GM23248 (cell line): ENCODE measurements at regions not wholly inside any gene's neighbourhood (a gene's known extent, or its start where the extent isn't known, plus 50 kb on each side); places are given as distances from the start of the nearest gene placed in this dataset.

Experiments used
- DNase-seq: peaks from one replicate; pipeline ENCODE4 v3.0.0-alpha.2; 2015
- H2AFZ ChIP-seq: fragments of 200-600 bp; sonication (generic); 2 replicates; pipeline ENCODE4 v1.6.1; 2016; ENCODE audit warnings: antibody characterized with exemption
- H3F3A ChIP-seq: fragments of 200-600 bp; sonication (generic); 2 replicates; pipeline ENCODE4 v1.6.1; 2016; ENCODE audit warnings: mild to moderate bottlenecking, antibody characterized with exemption, mixed run types; ENCODE audit not compliant: insufficient read depth
- H3K27ac ChIP-seq: fragments of 200-600 bp; sonication (generic); 2 replicates; pipeline ENCODE4 v1.5.1; 2016; ENCODE audit warnings: mild to moderate bottlenecking
- H3K27me3 ChIP-seq: fragments of 200-600 bp; sonication (generic); replicated peaks from 2 replicates; pipeline ENCODE4 v1.6.1; 2016; ENCODE audit warnings: mild to moderate bottlenecking; ENCODE audit not compliant: insufficient read depth
- H3K36me3 ChIP-seq: fragments of 200-600 bp; sonication (generic); 2 replicates; pipeline ENCODE4 v1.6.1; 2016; ENCODE audit warnings: low read depth, mild to moderate bottlenecking
- H3K4me1 ChIP-seq: fragments of 200-600 bp; sonication (generic); 2 replicates; pipeline ENCODE4 v1.6.1; 2016; ENCODE audit warnings: mild to moderate bottlenecking; ENCODE audit not compliant: insufficient read depth
- H3K4me2 ChIP-seq: fragments of 200-600 bp; sonication (generic); one replicate; pipeline ENCODE4 v1.6.1; 2016; ENCODE audit warnings: mild to moderate bottlenecking; ENCODE audit not compliant: unreplicated experiment
- H3K4me3 ChIP-seq: fragments of 200-600 bp; sonication (generic); 2 replicates; pipeline ENCODE4 v1.5.1; 2016; ENCODE audit warnings: mild to moderate bottlenecking
- H3K79me2 ChIP-seq: fragments of 200-600 bp; sonication (generic); 2 replicates; pipeline ENCODE4 v1.6.1; 2016; ENCODE audit warnings: mild to moderate bottlenecking; ENCODE audit not compliant: insufficient read depth
- H3K9ac ChIP-seq: fragments of 200-600 bp; sonication (generic); 2 replicates; pipeline ENCODE4 v1.6.1; 2016; ENCODE audit warnings: mild to moderate bottlenecking
- H3K9me2 ChIP-seq: fragments of 200-600 bp; sonication (generic); 2 replicates; pipeline ENCODE4 v1.6.1; 2016; ENCODE audit warnings: mixed run types, mild to moderate bottlenecking, moderate library complexity; ENCODE audit not compliant: insufficient read depth
- H3K9me3 ChIP-seq: fragments of 200-600 bp; sonication (generic); one replicate; pipeline ENCODE4 v1.6.1; 2017; ENCODE audit warnings: low read depth
- H4K20me1 ChIP-seq: fragments of 200-600 bp; sonication (generic); 2 replicates; pipeline ENCODE4 v1.6.0; 2016; ENCODE audit not compliant: insufficient read depth
- EZH2 ChIP-seq: fragments of 200-600 bp; sonication (generic); IDR thresholded peaks from 2 replicates; pipeline ENCODE4 v1.6.1; 2018; ENCODE audit warnings: antibody characterized with exemption, mild to moderate bottlenecking; ENCODE audit not compliant: insufficient read depth, poor library complexity, severe bottlenecking
- EZH2phosphoT487 ChIP-seq: fragments of 200-600 bp; sonication (generic); IDR thresholded peaks from 2 replicates; pipeline ENCODE4 v1.6.1; 2018; ENCODE audit warnings: antibody characterized with exemption, moderate library complexity, mild to moderate bottlenecking, low read depth; ENCODE audit not compliant: insufficient read depth
- WGBS, 2 experiments: methylation state at CpG; one replicate each; pipeline ENCODE4 v1.1.6; 2015 to 2017; ENCODE audit warnings: low lambda C conversion rate in 2 of 2, low coverage in 1 of 2; ENCODE audit errors: missing lambda C conversion rate in 2 of 2; 5-methylcytosine and 5-hydroxymethylcytosine counted together
- in situ Hi-C: fragments of 300-500 bp; cut with MboI; formaldehyde crosslinking; loops from 2 replicates; pipeline ENCODE4 v1.15.0; 2020

- TF ChIP-seq EZH2phosphoT487 (no peak), EZH2 (no peak)
- in situ Hi-C loops = no loop called here
- Histone ChIP-seq H3K4me2 (no peak overlapping the region), H3K9me3 (no peaks in the 10 kb centered on the region), H3K79me2 (no peaks in the 10 kb centered on the region), H3K36me3 (no peaks in the 10 kb centered on the region), H2AFZ (no peak overlapping the region), H3K9ac (no peak overlapping the region), H3F3A (0 out of 2 replicates have a peak, but pooled peaks cover under 1% of the 10 kb centered on the region), H3K4me3 (no peak overlapping the region), H3K9me2 (0 out of 2 replicates have a peak, but pooled peaks cover 4% of the 10 kb centered on the region), H3K4me1 (peaks cover 13% of the 10 kb centered on the region; the same call in 1 of the 2 replicates), H3K27me3 (no peaks in the 10 kb centered on the region), H3K27ac (no peak overlapping the region), H4K20me1 (no peaks in the 10 kb centered on the region)
- 93 to 96% methylated on average over 2 of the region's 2 CpGs for WGBS, 2 experiments
- no peak for DNase-seq
Measured at GRCh38 chr2:145102706-145103105, 582.8 kb upstream of the ZEB2 start.

- H2AFZ ChIP-seq = no peak overlapping the region
- H3F3A ChIP-seq = peaks cover 25% of the 10 kb centered on the region
- no peaks in the 10 kb centered on the region for H4K20me1 ChIP-seq
- 0 out of 2 replicates have a peak, but pooled peaks cover 4% of the 10 kb centered on the region for H3K9me2 ChIP-seq
- TF ChIP-seq EZH2phosphoT487 (no peak), EZH2 (no peak)
- H3K4me2 ChIP-seq = no peak overlapping the region
- no peak for DNase-seq
- no peak overlapping the region for H3K9ac ChIP-seq
- no peaks in the 10 kb centered on the region for H3K36me3 ChIP-seq
- H3K79me2 ChIP-seq = no peaks in the 10 kb centered on the region
- H3K9me3 ChIP-seq = no peaks in the 10 kb centered on the region
- 93 to 98% methylated on average over 1 of the region's 1 CpG for WGBS, 2 experiments
- H3K27ac ChIP-seq = no peak overlapping the region
- in situ Hi-C loops = no loop called here
- H3K27me3 ChIP-seq = no peaks in the 10 kb centered on the region
- H3K4me3 ChIP-seq = no peak overlapping the region
- H3K4me1 ChIP-seq = peaks cover 34% of the 10 kb centered on the region
Measured at GRCh38 chr2:145100301-145100700, 580.4 kb upstream of the ZEB2 start.

GRCh38 chr2:145096582-145096981, 576.7 kb upstream of the ZEB2 start:
- Histone ChIP-seq H3K4me2 (peak overlapping the region; percentile 43), H3F3A (peaks cover 39% of the 10 kb centered on the region), H3K4me1 (peaks cover 60% of the 10 kb centered on the region), H3K4me3 (0 out of 2 replicates have a peak overlapping the region, but pooled peaks have one; percentile 9), H3K9me2 (0 out of 2 replicates have a peak, but pooled peaks cover 4% of the 10 kb centered on the region), H3K79me2 (no peaks in the 10 kb centered on the region), H3K9ac (peak overlapping the region; percentile 64), H4K20me1 (no peaks in the 10 kb centered on the region), H2AFZ (no peak overlapping the region), H3K27me3 (no peaks in the 10 kb centered on the region), H3K27ac (peak overlapping the region; percentile 91), H3K36me3 (no peaks in the 10 kb centered on the region), H3K9me3 (no peaks in the 10 kb centered on the region)
- DNase-seq = peak; percentile 92
- in situ Hi-C loops = no loop called here
- TF ChIP-seq EZH2phosphoT487 (no peak), EZH2 (no peak)

GRCh38 chr2:145095641-145096435, 575.9 kb upstream of the ZEB2 start:
- no peak for TF ChIP-seq EZH2
- no peak for TF ChIP-seq EZH2phosphoT487
- H3K9ac ChIP-seq = peak overlapping the region; percentile 64
- H3K27ac ChIP-seq = peak overlapping the region; percentile 91
- peak overlapping the region; percentile 43 for H3K4me2 ChIP-seq
- H3K4me1 ChIP-seq = peaks cover 66% of the 10 kb centered on the region
- H4K20me1 ChIP-seq = no peaks in the 10 kb centered on the region
- H3K27me3 ChIP-seq = no peaks in the 10 kb centered on the region
- in situ Hi-C loops = no loop called here
- no peaks in the 10 kb centered on the region for H3K79me2 ChIP-seq
- no peaks in the 10 kb centered on the region for H3K9me2 ChIP-seq
- H3K36me3 ChIP-seq = no peaks in the 10 kb centered on the region
- peaks cover 46% of the 10 kb centered on the region for H3F3A ChIP-seq
- no peak overlapping the region for H2AFZ ChIP-seq
- peak; percentile 83 for DNase-seq
- H3K9me3 ChIP-seq = no peaks in the 10 kb centered on the region
- WGBS, 2 experiments = 32 to 34% methylated on average over 3 of the region's 3 CpGs
- peak overlapping the region; percentile 9; the same call in 1 of the 2 replicates for H3K4me3 ChIP-seq
